ENCODE measurements at regions not wholly inside any gene's neighbourhood (a gene's known extent, or its start where the extent isn't known, plus 50 kb on each side); places are given as distances from the start of the nearest gene placed in this dataset.

DNA sequence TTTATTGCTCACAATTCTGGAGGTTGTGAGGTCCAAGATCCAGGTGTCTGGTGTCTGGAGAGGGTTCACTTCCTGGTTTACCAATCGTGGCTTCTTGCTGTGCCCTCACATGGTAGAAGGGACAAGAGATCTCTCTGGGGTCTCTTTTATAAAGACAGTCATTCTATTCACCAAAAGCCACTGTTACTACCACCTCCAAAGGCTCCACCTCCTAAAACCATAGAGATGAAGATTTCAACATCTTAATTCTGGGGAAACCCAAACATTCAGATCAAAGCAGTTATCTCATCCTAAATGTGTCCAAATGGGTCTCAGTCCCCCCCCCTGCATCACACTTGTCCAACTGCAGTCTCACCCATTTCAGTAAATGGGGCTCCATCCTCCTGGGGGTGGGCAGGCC is 132.9 kb upstream of the XYLT1 start:
- no peak overlapping the region for H3K4me3 ChIP-seq (ENCODE audit: low read depth, low read length)
- in situ Hi-C loops (cut with HindIII; ENCODE audit: low sequenced_read_pairs): no loop called here
- TF ChIP-seq, protein P1, sequence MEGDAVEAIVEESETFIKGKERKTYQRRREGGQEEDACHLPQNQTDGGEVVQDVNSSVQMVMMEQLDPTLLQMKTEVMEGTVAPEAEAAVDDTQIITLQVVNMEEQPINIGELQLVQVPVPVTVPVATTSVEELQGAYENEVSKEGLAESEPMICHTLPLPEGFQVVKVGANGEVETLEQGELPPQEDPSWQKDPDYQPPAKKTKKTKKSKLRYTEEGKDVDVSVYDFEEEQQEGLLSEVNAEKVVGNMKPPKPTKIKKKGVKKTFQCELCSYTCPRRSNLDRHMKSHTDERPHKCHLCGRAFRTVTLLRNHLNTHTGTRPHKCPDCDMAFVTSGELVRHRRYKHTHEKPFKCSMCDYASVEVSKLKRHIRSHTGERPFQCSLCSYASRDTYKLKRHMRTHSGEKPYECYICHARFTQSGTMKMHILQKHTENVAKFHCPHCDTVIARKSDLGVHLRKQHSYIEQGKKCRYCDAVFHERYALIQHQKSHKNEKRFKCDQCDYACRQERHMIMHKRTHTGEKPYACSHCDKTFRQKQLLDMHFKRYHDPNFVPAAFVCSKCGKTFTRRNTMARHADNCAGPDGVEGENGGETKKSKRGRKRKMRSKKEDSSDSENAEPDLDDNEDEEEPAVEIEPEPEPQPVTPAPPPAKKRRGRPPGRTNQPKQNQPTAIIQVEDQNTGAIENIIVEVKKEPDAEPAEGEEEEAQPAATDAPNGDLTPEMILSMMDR (IDR thresholded peaks at IDR 0.05; ENCODE audit: low read depth, low read length, missing control alignments): no peak
- DNase-seq (ENCODE audit: low read depth): no peak

DNA sequence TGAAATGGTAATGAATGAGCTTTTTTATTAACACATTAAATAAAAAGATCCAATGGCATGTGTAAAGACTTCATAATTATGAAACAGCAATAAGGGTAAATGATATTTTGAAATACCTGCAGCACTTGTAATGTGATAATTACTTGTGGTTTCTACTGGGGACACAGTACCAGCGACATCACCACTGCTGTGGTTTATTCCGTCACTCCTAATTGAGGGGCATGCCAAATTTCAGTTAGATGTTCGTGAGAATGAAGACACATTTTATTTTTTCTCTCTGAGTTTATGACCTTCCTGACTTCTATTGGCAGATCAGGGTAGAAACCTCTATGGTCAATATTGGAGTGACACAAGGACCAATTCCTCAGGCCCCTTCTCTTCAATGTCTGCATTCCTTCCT is 131.9 kb upstream of the XYLT1 start:
- in situ Hi-C loops (cut with HindIII; ENCODE audit: low sequenced_read_pairs): no loop called here
- TF ChIP-seq, protein P1 (IDR thresholded peaks at IDR 0.05; ENCODE audit: low read depth, low read length, missing control alignments): no peak

GRCh38 chr16:17598968-17599367 is 128.2 kb upstream of the XYLT1 start:
- no peak overlapping the region for H3K4me3 ChIP-seq (ENCODE audit: low read depth, low read length)
- TF ChIP-seq, protein P1 (IDR thresholded peaks at IDR 0.05; ENCODE audit: low read depth, low read length, missing control alignments): no peak
- DNase-seq (ENCODE audit: low read depth): no peak
- in situ Hi-C loops (cut with HindIII; ENCODE audit: low sequenced_read_pairs): loop anchor here (5.0 kb wide), 1 partner anchor 63 kb away; no protein-coding TSS in a partner anchor

More for the DNA sequence above, 131.9 kb upstream of the XYLT1 start:
- DNase-seq (ENCODE audit: low read depth): no peak
- no peak overlapping the region for H3K4me3 ChIP-seq (ENCODE audit: low read depth, low read length)

DNA sequence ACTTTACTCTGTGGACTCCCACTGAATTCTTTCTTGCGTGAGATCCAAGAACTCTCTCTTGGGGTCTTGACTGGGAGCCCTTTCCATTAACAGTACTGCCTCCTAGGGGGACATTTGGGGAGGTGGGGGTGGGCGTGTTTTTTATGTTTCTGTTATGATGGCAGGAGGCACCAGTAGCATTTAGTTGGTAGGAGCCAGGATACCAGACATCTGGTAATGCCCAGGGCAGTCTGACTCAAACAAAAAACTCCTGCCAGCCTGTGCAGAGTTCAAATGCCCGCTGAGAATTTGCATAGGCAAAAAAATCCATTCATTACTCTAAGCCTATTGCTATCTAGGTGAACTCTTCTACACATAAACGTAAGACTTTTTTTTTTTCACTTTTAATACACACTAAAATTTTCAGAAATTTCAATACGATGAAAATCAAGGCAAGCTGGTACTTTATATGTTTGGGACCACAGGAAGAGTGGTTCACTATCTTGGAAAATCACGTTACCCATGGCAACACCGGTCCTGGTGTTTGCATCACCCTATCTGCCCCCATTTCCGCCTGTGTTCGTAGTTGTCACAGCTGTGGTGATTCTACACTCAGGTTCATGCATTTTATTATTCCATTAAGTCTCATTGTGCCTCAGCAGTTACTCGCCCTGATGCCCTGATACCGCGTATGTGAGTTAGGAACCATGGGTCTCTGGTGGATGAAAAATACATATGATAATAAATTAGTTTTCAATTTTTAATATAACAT is 121.1 kb upstream of the XYLT1 start:
- no peak for DNase-seq (ENCODE audit: low read depth)
- TF ChIP-seq, protein P1 (IDR thresholded peaks at IDR 0.05; ENCODE audit: low read depth, low read length, missing control alignments): no peak
- in situ Hi-C loops (cut with HindIII; ENCODE audit: low sequenced_read_pairs): no loop called here
- no peak overlapping the region for H3K4me3 ChIP-seq (ENCODE audit: low read depth, low read length)

- in situ Hi-C loops (cut with HindIII; ENCODE audit: low sequenced_read_pairs): no loop called here
- TF ChIP-seq, protein P1 (IDR thresholded peaks at IDR 0.05; ENCODE audit: low read depth, low read length, missing control alignments): no peak
- no peak overlapping the region for H3K4me3 ChIP-seq (ENCODE audit: low read depth, low read length)
- DNase-seq (ENCODE audit: low read depth): no peak
Observed at GRCh38 chr16:17590711-17591654, 120.2 kb upstream of the XYLT1 start.

GRCh38 chr16:17589898-17590297 is 119.1 kb upstream of the XYLT1 start:
- TF ChIP-seq, protein P1 (IDR thresholded peaks at IDR 0.05; ENCODE audit: low read depth, low read length, missing control alignments): no peak
- H3K4me3 ChIP-seq (ENCODE audit: low read depth, low read length): no peak overlapping the region
- in situ Hi-C loops (cut with HindIII; ENCODE audit: low sequenced_read_pairs): no loop called here
- no peak for DNase-seq (ENCODE audit: low read depth)

Data from astrocyte of the cerebellum (primary cell).